ES-I3 (cell line): ENCODE measurements at regions not wholly inside any gene's neighbourhood (a gene's known extent, or its start where the extent isn't known, plus 50 kb on each side); places are given as distances from the start of the nearest gene placed in this dataset.

ENCODE experiments used
- H3K36me3 ChIP-seq: 2 replicates; pipeline ENCODE4 v1.6.1; 2013; ENCODE audit warnings: mild to moderate bottlenecking, low read length, control low read depth, moderate library complexity; ENCODE audit not compliant: insufficient read depth
- H3K4me1 ChIP-seq: 2 replicates; pipeline ENCODE4 v1.6.1; 2013; ENCODE audit warnings: mild to moderate bottlenecking, control low read depth, low read length; ENCODE audit not compliant: insufficient read depth
- H3K9ac ChIP-seq: 2 replicates; pipeline ENCODE4 v1.6.1; 2013; ENCODE audit warnings: low read depth, mild to moderate bottlenecking, low read length, moderate library complexity
- H3K9me3 ChIP-seq: 2 replicates; pipeline ENCODE4 v1.6.1; 2013; ENCODE audit warnings: mild to moderate bottlenecking, low read length, moderate library complexity; ENCODE audit not compliant: control insufficient read depth, insufficient read depth

GRCh38 chr4:136461533-136461932 lies 1070.8 kb downstream of the PCDH18 start:
- Histone ChIP-seq H3K9me3 (no peaks in the 10 kb centered on the region), H3K4me1 (no peaks in the 10 kb centered on the region), H3K9ac (no peak overlapping the region), H3K36me3 (no peaks in the 10 kb centered on the region)

GRCh38 chr4:136458326-136458725 lies 1074.0 kb downstream of the PCDH18 start:
- 0 out of 2 replicates have a peak, but pooled peaks cover 4% of the 10 kb centered on the region for H3K9me3 ChIP-seq

GRCh38 chr4:136457577-136457976 lies 1074.7 kb downstream of the PCDH18 start:
- Histone ChIP-seq H3K9me3 (0 out of 2 replicates have a peak, but pooled peaks cover 4% of the 10 kb centered on the region), H3K9ac (no peak overlapping the region), H3K36me3 (no peaks in the 10 kb centered on the region), H3K4me1 (no peaks in the 10 kb centered on the region)

More at GRCh38 chr4:136458326-136458725, 1074.0 kb downstream of the PCDH18 start:
- Histone ChIP-seq H3K36me3 (no peaks in the 10 kb centered on the region), H3K4me1 (no peaks in the 10 kb centered on the region), H3K9ac (no peak overlapping the region)

- Histone ChIP-seq H3K4me1 (no peaks in the 10 kb centered on the region), H3K9me3 (0 out of 2 replicates have a peak, but pooled peaks cover 4% of the 10 kb centered on the region), H3K9ac (no peak overlapping the region), H3K36me3 (no peaks in the 10 kb centered on the region)
These were observed 1075.3 kb downstream of the PCDH18 start for GRCh38 chr4:136457004-136457403.

- Histone ChIP-seq H3K36me3 (no peaks in the 10 kb centered on the region), H3K9ac (no peak overlapping the region), H3K4me1 (no peaks in the 10 kb centered on the region), H3K9me3 (no peaks in the 10 kb centered on the region)
These were observed 1089.3 kb downstream of the PCDH18 start for GRCh38 chr4:136443006-136443405.

- H3K9ac ChIP-seq: no peak overlapping the region
- no peaks in the 10 kb centered on the region for H3K4me1 ChIP-seq
- H3K9me3 ChIP-seq: no peaks in the 10 kb centered on the region
- no peaks in the 10 kb centered on the region for H3K36me3 ChIP-seq
These were observed 1089.8 kb downstream of the PCDH18 start for GRCh38 chr4:136442447-136442846.

- Histone ChIP-seq H3K9me3 (no peaks in the 10 kb centered on the region), H3K4me1 (no peaks in the 10 kb centered on the region), H3K9ac (no peak overlapping the region), H3K36me3 (no peaks in the 10 kb centered on the region)
These were observed 1090.5 kb downstream of the PCDH18 start for GRCh38 chr4:136441629-136442282.

GRCh38 chr4:136438645-136439044 lies 1093.6 kb downstream of the PCDH18 start:
- H3K9ac ChIP-seq: no peak overlapping the region
- H3K9me3 ChIP-seq: no peaks in the 10 kb centered on the region
- H3K36me3 ChIP-seq: no peaks in the 10 kb centered on the region
- H3K4me1 ChIP-seq: no peaks in the 10 kb centered on the region

GRCh38 chr4:136424052-136424451 lies 1108.2 kb downstream of the PCDH18 start:
- Histone ChIP-seq H3K4me1 (no peaks in the 10 kb centered on the region), H3K9me3 (no peaks in the 10 kb centered on the region), H3K9ac (no peak overlapping the region), H3K36me3 (no peaks in the 10 kb centered on the region)

- Histone ChIP-seq H3K9ac (no peak overlapping the region), H3K9me3 (no peaks in the 10 kb centered on the region), H3K36me3 (no peaks in the 10 kb centered on the region), H3K4me1 (no peaks in the 10 kb centered on the region; the same call in 1 of the 2 replicates)
These were observed 1117.3 kb downstream of the PCDH18 start for GRCh38 chr4:136414981-136415380.

- no peaks in the 10 kb centered on the region for H3K36me3 ChIP-seq
These were observed 1119.6 kb downstream of the PCDH18 start for GRCh38 chr4:136412708-136413107.

GRCh38 chr4:136400829-136401228 lies 1131.5 kb downstream of the PCDH18 start:
- H3K9me3 ChIP-seq: no peaks in the 10 kb centered on the region
- H3K9ac ChIP-seq: no peak overlapping the region
- no peaks in the 10 kb centered on the region for H3K36me3 ChIP-seq
- H3K4me1 ChIP-seq: no peaks in the 10 kb centered on the region

More at GRCh38 chr4:136412708-136413107, 1119.6 kb downstream of the PCDH18 start:
- no peaks in the 10 kb centered on the region for H3K9me3 ChIP-seq
- no peak overlapping the region for H3K9ac ChIP-seq
- no peaks in the 10 kb centered on the region; the same call in 1 of the 2 replicates for H3K4me1 ChIP-seq

- no peaks in the 10 kb centered on the region for H3K4me1 ChIP-seq
- H3K9me3 ChIP-seq: no peaks in the 10 kb centered on the region
- no peaks in the 10 kb centered on the region for H3K36me3 ChIP-seq
- H3K9ac ChIP-seq: no peak overlapping the region
These were observed 1137.0 kb downstream of the PCDH18 start for GRCh38 chr4:136395212-136395722.

- Histone ChIP-seq H3K9me3 (no peaks in the 10 kb centered on the region), H3K4me1 (no peaks in the 10 kb centered on the region), H3K36me3 (no peaks in the 10 kb centered on the region), H3K9ac (no peak overlapping the region)
These were observed 1139.7 kb downstream of the PCDH18 start for GRCh38 chr4:136392576-136392975.

GRCh38 chr4:136390824-136391223 lies 1141.5 kb downstream of the PCDH18 start:
- H3K4me1 ChIP-seq: no peaks in the 10 kb centered on the region
- H3K9ac ChIP-seq: no peak overlapping the region
- H3K36me3 ChIP-seq: no peaks in the 10 kb centered on the region
- no peaks in the 10 kb centered on the region for H3K9me3 ChIP-seq
